IPS-15b (cell line): ENCODE measurements at regions not wholly inside any gene's neighbourhood (a gene's known extent, or its start where the extent isn't known, plus 50 kb on each side); places are given as distances from the start of the nearest gene placed in this dataset.

ENCODE experiments used
- H3K27me3 ChIP-seq: one replicate; pipeline ENCODE4 v1.6.1; 2013; ENCODE audit warnings: low read length; ENCODE audit not compliant: control insufficient read depth, insufficient read depth
- H3K36me3 ChIP-seq: one replicate; pipeline ENCODE4 v1.6.1; 2013; ENCODE audit warnings: low read length; ENCODE audit not compliant: control insufficient read depth, insufficient read depth
- H3K4me1 ChIP-seq: one replicate; pipeline ENCODE4 v1.6.1; 2013; ENCODE audit warnings: mild to moderate bottlenecking, low read length; ENCODE audit not compliant: control insufficient read depth, insufficient read depth
- H3K4me3 ChIP-seq: one replicate; pipeline ENCODE4 v1.5.1; 2013; ENCODE audit warnings: low read depth, low read length
- H3K9ac ChIP-seq: one replicate; pipeline ENCODE4 v1.6.1; 2013; ENCODE audit warnings: low read depth, mild to moderate bottlenecking, low read length
- H3K9me3 ChIP-seq: one replicate; pipeline ENCODE4 v1.6.1; 2013; ENCODE audit warnings: mild to moderate bottlenecking, low read length; ENCODE audit not compliant: control insufficient read depth, insufficient read depth

DNA sequence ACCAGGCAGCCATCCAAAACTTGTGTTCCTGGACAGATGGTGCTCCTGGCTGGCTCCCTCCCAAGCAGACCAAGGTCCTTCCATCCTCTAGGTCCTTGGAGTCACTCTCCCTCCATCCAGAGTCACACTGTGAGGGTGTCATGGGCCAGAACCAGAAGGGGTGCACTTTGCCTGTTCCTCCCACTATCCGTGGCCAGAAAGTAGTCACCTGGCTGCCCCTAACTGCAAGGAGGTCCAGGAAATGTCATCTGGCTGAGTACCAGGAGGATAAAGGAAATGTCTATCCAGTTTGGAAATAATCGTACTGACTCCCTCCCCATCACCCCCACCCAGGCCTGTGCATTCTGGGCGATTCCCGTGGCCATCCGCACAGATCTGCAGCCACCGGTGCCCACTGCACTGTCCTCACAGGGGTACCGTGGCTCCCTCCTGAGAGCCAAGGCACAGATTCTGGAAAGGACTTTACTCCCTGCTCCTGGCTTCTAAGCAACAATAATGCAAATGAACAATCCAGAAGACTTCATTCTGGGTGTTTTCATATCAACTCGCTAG lies 253.2 kb downstream of the NPHP4 start:
- H3K36me3 ChIP-seq: no peaks in the 10 kb centered on the region
- H3K9me3 ChIP-seq: no peaks in the 10 kb centered on the region
- no peaks in the 10 kb centered on the region for H3K27me3 ChIP-seq
- H3K4me1 ChIP-seq: no peaks in the 10 kb centered on the region
- no peak overlapping the region for H3K9ac ChIP-seq
- no peak overlapping the region for H3K4me3 ChIP-seq

DNA sequence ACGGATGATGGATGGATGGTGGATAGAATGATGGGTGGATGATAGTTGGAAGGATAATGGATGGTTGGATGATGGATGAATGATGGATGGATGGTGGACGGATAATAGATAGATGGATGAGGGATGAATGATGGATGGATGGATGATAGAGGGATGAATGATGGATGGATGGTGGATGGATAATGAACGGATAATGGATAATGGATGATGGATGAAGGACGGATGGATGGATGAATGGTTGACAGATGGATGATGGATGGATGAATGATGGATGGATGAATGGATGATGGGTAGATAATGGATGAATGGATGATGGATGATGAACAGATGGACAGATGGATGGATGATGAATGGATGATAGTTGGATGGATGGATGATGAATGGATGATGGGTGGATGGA lies 255.1 kb downstream of the NPHP4 start:
- H3K9ac ChIP-seq: no peak overlapping the region
- no peaks in the 10 kb centered on the region for H3K4me1 ChIP-seq
- no peaks in the 10 kb centered on the region for H3K9me3 ChIP-seq
- H3K27me3 ChIP-seq: no peaks in the 10 kb centered on the region
- no peaks in the 10 kb centered on the region for H3K36me3 ChIP-seq
- H3K4me3 ChIP-seq: no peak overlapping the region

DNA sequence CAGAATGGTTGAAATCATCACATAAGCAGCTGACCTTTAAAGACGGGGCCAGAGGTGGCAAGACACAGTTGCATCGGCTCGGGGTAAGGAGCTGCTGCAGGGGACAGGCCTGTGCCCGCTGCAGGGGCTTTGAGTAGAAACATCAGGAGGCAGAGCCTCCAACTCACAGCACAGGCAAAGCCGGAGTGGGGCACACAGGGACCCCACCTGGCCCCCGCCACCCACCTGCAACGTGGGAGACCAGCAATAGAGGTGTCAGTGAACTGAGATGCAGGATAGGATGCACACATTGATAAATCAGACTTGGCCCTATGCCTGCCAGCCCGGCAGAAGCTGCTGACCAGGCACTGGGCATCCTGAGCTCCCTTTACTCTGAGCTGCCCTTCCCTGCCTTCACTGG lies 257.2 kb downstream of the NPHP4 start:
- H3K27me3 ChIP-seq: no peaks in the 10 kb centered on the region
- H3K9ac ChIP-seq: no peak overlapping the region
- no peak overlapping the region for H3K4me3 ChIP-seq
- no peaks in the 10 kb centered on the region for H3K4me1 ChIP-seq
- H3K9me3 ChIP-seq: no peaks in the 10 kb centered on the region
- no peaks in the 10 kb centered on the region for H3K36me3 ChIP-seq

DNA sequence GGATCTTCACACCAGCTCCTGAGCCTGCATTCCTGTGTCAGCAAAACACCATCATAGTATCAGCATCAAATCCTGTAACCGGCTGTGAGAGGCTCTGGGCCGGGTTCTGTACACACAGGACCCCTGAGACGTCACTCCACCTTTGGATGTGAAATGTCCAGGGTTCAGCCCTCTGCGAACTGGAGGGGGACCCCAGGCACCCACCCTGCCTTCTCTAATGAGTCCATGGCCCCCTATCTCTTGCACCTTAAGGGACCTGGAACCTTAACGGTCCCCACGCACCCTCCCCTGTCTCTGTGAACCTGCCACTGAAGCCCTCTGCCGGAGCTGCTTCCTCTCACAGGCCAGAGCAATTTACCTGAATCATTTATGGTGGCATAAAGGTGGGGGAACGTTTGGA lies 257.8 kb downstream of the NPHP4 start:
- H3K4me1 ChIP-seq: no peaks in the 10 kb centered on the region
- H3K9ac ChIP-seq: no peak overlapping the region
- no peaks in the 10 kb centered on the region for H3K27me3 ChIP-seq
- no peaks in the 10 kb centered on the region for H3K36me3 ChIP-seq
- H3K9me3 ChIP-seq: no peaks in the 10 kb centered on the region
- no peak overlapping the region for H3K4me3 ChIP-seq

DNA sequence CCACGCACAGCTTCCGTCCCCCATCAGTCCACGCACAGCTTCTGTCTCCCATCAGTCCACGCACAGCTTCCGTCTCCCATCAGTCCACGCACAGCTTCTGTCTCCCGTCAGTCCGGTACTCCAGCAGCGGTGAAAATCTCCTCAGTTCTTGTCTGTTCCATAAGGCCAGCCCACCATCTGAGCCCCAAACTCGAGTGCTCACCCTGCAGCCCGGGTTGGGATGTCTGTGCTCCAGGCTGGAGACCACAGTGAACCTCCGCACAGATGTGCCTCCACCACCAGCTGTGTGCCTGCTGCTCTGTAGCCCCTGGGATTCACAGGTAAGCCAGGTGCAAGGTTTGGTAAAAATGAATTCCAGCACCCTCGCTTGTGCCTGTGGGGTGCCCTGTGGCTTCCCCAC lies 258.6 kb downstream of the NPHP4 start:
- no peaks in the 10 kb centered on the region for H3K9me3 ChIP-seq
- H3K9ac ChIP-seq: no peak overlapping the region
- no peaks in the 10 kb centered on the region for H3K4me1 ChIP-seq
- no peaks in the 10 kb centered on the region for H3K27me3 ChIP-seq
- no peak overlapping the region for H3K4me3 ChIP-seq
- H3K36me3 ChIP-seq: no peaks in the 10 kb centered on the region

DNA sequence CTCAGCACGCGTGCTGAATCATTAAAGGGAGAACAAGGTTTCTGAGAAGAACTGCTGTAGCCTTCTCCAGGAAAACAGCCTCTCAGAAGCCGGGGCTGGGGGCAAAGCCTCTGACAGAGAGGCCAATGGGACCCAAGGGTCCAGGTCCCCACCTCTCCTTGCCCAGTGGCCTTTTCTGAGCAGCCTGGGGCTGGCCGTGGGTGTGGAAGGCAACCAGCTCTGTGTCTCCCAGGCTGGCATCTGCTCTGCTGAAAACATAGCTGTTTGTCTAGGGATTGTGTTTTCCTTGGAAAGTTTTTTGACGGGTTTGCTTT lies 261.2 kb downstream of the NPHP4 start:
- Histone ChIP-seq H3K9me3 (no peaks in the 10 kb centered on the region), H3K36me3 (no peaks in the 10 kb centered on the region), H3K27me3 (no peaks in the 10 kb centered on the region), H3K4me1 (no peaks in the 10 kb centered on the region), H3K9ac (no peak overlapping the region), H3K4me3 (no peak overlapping the region)

DNA sequence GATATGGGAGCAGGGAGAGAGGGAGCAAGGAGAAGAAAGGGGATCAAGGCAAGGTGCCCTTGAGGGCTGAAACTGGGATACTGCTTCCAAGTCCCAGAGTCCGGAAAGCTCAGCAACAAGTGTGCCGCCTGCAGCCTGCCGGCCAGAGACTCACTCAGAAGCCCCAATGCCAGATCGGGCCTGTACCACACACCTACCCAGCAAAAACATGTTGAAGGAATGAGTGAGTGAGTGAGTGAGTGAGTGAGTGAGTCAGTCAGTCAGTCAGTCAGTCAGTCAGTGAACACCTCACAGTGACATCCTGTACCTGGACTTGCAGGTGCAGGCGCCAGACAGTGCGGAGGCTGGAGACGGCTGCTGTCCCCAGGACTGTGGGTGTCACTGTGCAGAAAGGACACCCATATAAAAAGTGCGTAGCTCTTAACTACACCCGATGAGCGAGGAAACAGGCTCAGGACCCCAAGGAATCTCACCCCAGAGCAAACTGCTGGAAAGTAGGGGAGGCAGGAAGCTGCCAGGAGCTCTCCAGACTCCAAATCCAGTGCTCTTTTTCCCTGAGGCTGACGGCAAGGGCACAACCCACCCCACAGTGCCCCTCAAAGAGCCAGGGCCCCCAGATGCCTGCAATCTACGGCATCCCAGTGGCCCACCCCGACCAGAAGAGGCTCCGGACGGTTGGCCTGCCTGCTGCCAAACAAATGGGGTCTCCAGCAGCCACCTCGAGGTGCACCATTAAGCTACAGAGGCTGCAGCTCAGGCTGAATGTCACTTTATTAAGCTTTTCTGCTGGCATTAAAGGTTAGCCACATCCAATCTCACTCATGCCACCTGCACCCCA lies 261.7 kb downstream of the NPHP4 start:
- H3K9ac ChIP-seq: no peak overlapping the region
- H3K9me3 ChIP-seq: no peaks in the 10 kb centered on the region
- no peak overlapping the region for H3K4me3 ChIP-seq
- H3K27me3 ChIP-seq: no peaks in the 10 kb centered on the region
- no peaks in the 10 kb centered on the region for H3K4me1 ChIP-seq
- H3K36me3 ChIP-seq: no peaks in the 10 kb centered on the region

DNA sequence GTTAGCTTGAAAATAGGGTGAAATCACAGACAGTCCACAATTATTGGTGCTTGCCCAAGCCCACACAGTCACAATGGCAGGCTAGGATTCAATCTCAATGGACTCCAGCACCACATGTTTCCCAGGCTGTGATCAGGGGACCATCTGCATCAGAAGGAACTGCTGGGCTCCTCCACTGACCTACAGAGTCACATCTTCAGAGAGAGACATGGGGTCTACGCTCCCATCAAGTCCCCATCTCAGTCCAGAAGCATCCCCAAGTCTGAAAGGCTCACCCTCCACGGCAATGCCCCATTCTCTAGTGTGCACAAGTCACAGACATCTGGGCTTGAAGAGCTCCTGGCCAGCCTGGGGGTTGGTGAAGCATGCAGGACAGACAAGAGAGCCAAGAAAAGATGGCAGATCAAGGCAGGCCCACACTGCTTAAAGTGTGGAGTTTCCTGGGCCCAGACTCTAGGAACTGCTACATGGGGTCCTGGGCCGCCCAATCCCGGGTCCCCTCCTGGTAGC lies 262.5 kb downstream of the NPHP4 start:
- Histone ChIP-seq H3K27me3 (no peaks in the 10 kb centered on the region), H3K9me3 (no peaks in the 10 kb centered on the region), H3K4me3 (no peak overlapping the region), H3K36me3 (no peaks in the 10 kb centered on the region), H3K4me1 (no peaks in the 10 kb centered on the region), H3K9ac (no peak overlapping the region)

DNA sequence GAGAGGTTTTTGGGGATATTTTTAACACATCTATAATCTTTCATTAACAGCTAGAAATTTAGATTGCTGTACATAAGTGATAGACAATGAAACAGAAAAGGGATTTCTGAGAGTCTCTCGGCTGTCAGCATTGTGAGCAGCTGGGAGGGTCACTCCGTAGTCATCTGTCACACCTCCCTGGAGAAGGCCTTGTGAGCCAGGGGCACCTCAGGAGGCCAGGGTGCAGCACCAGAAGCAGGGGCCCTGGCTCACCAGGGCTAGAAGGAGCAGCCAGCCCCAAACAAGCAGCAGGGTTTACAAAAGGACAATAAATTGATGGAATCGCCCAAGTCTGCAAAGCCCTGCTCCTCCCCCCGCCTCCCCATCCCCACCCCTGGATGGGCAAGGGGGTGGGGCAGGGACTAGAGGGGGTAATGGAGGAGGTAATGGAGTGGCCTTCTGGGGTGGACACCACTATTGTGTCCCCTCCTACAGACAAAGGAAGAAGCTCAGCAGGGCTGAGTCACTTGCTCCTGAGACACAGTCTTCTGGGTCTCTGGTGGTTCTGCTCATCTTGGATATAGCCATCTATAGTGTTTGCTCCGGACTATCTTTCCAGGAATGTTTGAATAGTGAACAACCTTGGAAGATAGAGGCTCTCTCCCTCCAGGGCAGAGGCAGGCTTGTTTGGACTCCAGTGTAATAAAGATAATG lies 263.4 kb downstream of the NPHP4 start:
- Histone ChIP-seq H3K36me3 (no peaks in the 10 kb centered on the region), H3K9me3 (no peaks in the 10 kb centered on the region), H3K27me3 (no peaks in the 10 kb centered on the region), H3K4me3 (no peak overlapping the region), H3K4me1 (no peaks in the 10 kb centered on the region), H3K9ac (no peak overlapping the region)

DNA sequence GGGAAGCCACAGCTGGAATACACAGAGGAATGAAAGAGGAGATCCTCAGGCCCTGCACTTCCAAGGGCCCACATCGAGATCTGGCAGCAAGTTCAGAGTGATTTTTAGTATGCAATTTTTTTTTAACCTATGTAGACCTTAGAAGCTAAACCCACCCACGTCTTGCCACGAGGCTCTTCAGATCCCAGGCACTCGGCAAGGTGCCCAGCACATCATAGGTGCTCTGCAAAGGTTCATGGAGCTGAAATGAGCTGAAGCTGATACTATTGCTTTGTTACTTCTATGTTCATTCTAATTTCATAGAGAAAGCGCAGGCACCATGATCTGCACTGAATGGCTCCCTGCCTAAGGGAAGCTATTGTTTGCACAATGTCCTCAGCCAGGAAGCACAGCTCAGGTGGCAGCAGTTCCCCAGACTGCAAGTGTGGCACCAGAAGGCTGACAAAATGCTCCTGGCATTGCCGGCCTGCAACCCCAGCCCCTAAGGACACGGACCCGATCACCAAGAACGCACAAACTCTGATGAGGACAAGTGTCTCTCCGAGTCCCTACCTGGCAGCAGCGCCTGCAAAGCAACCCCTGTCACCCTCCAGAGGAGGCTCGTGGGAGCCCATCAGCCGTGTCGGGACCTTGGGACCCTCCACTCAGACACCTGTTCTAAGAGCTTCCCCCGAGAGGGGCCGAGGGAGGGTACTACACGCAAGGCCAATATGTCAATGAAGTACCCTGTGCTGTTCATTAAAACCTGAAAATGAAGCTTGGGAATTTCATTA lies 264.2 kb downstream of the NPHP4 start:
- Histone ChIP-seq H3K4me3 (no peak overlapping the region), H3K27me3 (no peaks in the 10 kb centered on the region), H3K36me3 (no peaks in the 10 kb centered on the region), H3K4me1 (no peaks in the 10 kb centered on the region), H3K9ac (no peak overlapping the region), H3K9me3 (no peaks in the 10 kb centered on the region)

DNA sequence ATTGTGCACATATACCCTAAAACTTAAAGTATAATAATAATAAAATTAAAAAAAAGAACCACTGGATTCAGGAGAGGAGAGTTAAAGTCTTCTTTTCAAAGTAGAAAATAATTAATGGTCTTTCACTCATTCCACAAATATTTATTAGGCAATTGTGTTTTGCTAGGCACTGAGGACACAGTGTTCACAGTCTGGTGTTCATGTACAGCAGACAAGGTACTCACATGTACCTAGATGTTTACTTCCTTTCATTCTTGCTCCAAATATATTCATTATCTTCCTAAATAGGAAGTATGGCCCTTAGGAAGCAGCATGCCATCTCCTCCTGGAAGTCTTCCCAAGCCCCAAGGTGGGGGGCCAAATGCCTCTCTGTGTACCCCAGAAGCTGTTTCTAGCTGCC lies 265.0 kb downstream of the NPHP4 start:
- H3K9me3 ChIP-seq: no peaks in the 10 kb centered on the region
- H3K27me3 ChIP-seq: no peaks in the 10 kb centered on the region
- H3K4me3 ChIP-seq: no peak overlapping the region
- no peaks in the 10 kb centered on the region for H3K4me1 ChIP-seq
- no peaks in the 10 kb centered on the region for H3K36me3 ChIP-seq
- H3K9ac ChIP-seq: no peak overlapping the region
